ENCODE measurements at regions not wholly inside any gene's neighbourhood (a gene's known extent, or its start where the extent isn't known, plus 50 kb on each side); places are given as distances from the start of the nearest gene placed in this dataset.

- Histone ChIP-seq H3K27ac (no peak overlapping the region), H3K9me3 (no peaks in the 10 kb centered on the region), H3K4me1 (no peaks in the 10 kb centered on the region), H3K4me3 (no peak overlapping the region), H3K36me3 (no peaks in the 10 kb centered on the region), H3K27me3 (no peaks in the 10 kb centered on the region)
- DNase-seq: no peak
- intact Hi-C loops (cut with DNase I): no loop called here
- no peak for TF ChIP-seq CTCF (IDR thresholded peaks at IDR 0.05)
- peak; percentile 45 for ATAC-seq
These were observed 322.4 kb upstream of the N4BP1 start for GRCh38 chr16:48932216-48932855.

- ATAC-seq: no peak
- no peak for DNase-seq
- intact Hi-C loops (cut with DNase I): no loop called here
- H3K9me3 ChIP-seq: no peaks in the 10 kb centered on the region
- no peak for TF ChIP-seq CTCF (IDR thresholded peaks at IDR 0.05)
- H3K4me1 ChIP-seq: no peaks in the 10 kb centered on the region
- no peak overlapping the region for H3K4me3 ChIP-seq
- H3K27me3 ChIP-seq: no peaks in the 10 kb centered on the region
- no peaks in the 10 kb centered on the region for H3K36me3 ChIP-seq
- no peak overlapping the region for H3K27ac ChIP-seq
These were observed 321.1 kb upstream of the N4BP1 start for GRCh38 chr16:48930951-48931553.

DNA sequence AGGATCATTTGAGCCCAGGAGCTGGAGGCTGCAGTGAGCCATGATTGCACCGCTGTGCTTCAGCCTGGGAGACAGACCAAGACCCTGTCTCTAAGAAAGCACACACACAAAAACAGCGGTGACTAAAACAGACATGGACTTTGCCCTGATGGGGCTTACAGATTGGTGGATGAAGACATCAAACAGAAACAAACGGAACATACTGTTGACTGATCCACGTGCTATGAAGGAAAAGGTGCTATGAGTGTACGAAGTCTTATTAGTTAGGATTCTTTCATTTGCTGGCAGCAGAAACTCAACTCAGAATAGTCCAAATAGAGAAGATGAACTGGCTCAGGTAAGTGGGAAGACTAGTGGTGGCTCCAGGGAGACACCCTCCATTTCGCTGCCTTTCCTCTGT, 309.8 kb upstream of the N4BP1 start:
- no peaks in the 10 kb centered on the region for H3K27me3 ChIP-seq
- ATAC-seq: no peak
- intact Hi-C loops (cut with DNase I): loop anchor here (5.0 kb wide), 1 partner anchor 97 kb away; no protein-coding TSS in a partner anchor
- H3K27ac ChIP-seq: no peak overlapping the region
- H3K4me1 ChIP-seq: no peaks in the 10 kb centered on the region
- no peaks in the 10 kb centered on the region for H3K36me3 ChIP-seq
- no peak for TF ChIP-seq CTCF (IDR thresholded peaks at IDR 0.05)
- H3K9me3 ChIP-seq: no peaks in the 10 kb centered on the region
- no peak overlapping the region for H3K4me3 ChIP-seq
- no peak for DNase-seq

GRCh38 chr16:48918520-48919258, 308.7 kb upstream of the N4BP1 start:
- TF ChIP-seq CTCF (IDR thresholded peaks at IDR 0.05): no peak
- intact Hi-C loops (cut with DNase I): loop anchor here (5.0 kb wide), 1 partner anchor 96 kb away; no protein-coding TSS in a partner anchor
- no peak for DNase-seq

DNA sequence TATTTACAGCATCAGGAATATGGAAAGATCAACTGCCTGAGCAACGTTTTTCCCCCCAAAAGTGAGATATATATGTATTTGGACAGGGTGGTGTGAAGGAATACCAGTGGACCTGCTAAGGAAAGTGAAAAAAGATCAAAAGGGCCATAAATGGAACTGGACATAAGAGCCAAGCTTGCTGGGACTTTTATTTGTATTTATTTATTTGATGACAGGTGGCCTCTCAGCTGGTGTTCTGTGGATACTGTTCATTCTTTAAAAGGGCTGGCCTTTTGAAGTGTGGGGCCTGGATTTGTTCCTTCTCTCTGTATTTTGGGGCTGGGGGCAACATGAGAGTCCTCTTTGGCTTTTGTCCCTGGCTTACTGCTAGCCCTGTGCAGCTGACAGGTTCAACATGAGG, 306.6 kb upstream of the N4BP1 start:
- ATAC-seq (no peak), DNase-seq (no peak)
- intact Hi-C loops (cut with DNase I): loop anchor here (5.0 kb wide), 1 partner anchor 94 kb away; no protein-coding TSS in a partner anchor
- TF ChIP-seq CTCF (IDR thresholded peaks at IDR 0.05): no peak
- Histone ChIP-seq H3K4me1 (no peaks in the 10 kb centered on the region), H3K27ac (no peak overlapping the region), H3K36me3 (no peaks in the 10 kb centered on the region), H3K4me3 (no peak overlapping the region), H3K27me3 (peaks cover 8% of the 10 kb centered on the region), H3K9me3 (no peaks in the 10 kb centered on the region)

More at GRCh38 chr16:48918520-48919258, 308.7 kb upstream of the N4BP1 start:
- no peaks in the 10 kb centered on the region for H3K9me3 ChIP-seq
- H3K27ac ChIP-seq: no peak overlapping the region
- peak; percentile 38 for ATAC-seq
- H3K4me3 ChIP-seq: no peak overlapping the region
- no peaks in the 10 kb centered on the region for H3K27me3 ChIP-seq
- H3K4me1 ChIP-seq: no peaks in the 10 kb centered on the region
- no peaks in the 10 kb centered on the region for H3K36me3 ChIP-seq

Measured in upper lobe of right lung (tissue), 1 donor.